ENCODE measurements at regions not wholly inside any gene's neighbourhood (a gene's known extent, or its start where the extent isn't known, plus 50 kb on each side); places are given as distances from the start of the nearest gene placed in this dataset.

DNA sequence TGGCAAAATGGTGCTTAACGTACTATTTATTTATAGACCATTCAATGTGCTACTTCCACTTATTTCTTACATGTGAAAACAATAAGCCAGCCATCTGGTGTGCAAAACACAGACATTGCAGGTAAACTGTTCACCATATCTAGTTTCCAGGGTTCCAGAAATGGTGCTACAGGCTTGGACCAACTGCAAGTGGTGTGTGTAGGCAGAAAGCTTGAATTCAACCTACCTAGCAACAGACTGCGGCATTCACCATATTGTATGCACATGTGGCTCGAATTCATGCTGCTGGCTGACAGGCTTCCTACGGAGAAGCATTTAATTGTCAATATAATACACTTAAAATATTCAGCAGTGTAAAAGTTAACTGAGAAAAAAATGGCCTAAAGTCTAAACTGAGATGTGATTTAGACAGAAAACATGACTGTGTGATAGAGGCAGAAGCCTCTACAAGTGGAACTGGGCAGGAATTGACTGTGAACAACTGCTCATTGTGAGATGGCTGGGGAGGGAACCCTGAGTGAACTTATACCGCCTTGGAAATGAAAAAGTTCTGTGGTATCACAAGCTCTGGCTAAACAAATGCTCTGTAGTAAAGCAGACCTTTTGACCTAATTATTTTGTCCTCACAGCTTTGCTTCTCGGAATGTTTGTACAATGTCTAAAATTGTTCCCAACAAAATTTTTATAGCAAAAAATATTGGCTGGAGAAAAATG, 434.7 kb downstream of the GRIA2 start:
- DNase-seq = no peak

DNA sequence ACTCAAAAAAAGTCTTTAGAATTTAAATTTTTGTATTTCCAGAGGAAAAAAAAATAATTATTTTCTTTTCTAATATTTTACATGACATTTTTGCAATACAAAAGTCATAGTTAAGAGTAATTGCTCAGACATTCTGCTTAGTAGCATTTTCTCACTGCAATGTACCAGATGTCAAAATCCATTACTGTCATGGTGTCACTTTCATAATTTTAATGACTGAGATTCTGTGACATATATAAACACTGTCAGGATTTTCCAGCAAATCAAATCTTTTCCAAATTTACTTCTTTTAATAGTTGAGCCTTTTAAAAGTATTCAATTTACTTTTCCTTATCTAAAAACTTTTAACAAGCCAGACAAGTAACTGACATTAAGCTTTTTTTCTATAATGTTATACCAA, 422.7 kb downstream of the GRIA2 start:
- DNase-seq = no peak

DNA sequence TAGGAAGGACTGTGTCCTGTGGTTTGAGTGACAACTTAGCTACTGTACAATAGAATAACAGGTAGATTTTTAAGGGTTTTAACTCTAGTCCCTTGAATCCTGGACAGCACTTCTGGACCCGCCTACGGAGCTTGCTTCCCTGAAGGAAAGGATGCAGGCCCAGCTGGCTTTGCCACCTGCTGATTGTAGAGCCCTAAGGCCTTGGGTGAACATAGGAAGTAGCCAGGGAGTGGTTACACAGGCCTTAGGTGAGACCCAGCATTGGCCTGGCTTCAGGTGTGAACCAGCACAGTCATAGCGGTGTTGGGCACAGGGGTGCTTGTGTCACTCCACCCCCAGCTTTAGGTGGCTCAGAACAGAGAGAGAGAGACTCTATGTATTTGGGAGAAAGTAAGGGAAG, 413.5 kb downstream of the GRIA2 start:
- DNase-seq = no peak

DNA sequence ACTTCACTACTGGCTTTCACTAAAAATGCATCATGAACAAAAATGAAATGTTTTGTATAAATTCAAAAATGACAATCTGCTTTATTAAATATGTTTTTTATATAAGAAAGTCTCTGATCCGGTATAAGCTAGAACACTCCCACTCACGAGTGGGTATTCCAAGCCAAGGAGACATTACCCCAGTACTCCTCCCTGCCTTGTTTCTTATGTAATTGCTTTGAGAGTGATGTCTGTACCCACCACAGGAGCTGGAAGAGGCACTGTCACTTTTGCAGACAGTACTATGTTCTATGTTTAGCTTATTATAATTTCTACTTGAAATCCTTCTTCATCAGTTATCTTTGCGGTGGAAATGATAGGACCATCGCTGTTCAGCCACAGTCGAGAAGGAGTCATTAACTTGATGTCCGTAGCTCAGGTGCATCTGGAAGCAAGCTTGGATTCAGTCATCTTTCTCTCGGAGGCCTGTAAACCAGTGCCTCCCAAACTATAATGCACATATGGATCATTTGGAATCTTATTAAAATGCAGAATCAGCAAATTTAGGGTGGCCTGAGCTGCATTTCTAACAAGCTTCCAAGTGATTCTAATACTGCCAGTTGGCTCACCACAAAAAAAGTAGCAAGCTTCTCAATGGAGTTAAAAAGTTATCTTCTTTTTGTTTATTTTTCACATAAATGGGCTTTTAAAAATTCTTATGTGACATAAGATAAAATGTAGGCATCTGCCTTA, 396.4 kb downstream of the GRIA2 start:
- no peak for DNase-seq

DNA sequence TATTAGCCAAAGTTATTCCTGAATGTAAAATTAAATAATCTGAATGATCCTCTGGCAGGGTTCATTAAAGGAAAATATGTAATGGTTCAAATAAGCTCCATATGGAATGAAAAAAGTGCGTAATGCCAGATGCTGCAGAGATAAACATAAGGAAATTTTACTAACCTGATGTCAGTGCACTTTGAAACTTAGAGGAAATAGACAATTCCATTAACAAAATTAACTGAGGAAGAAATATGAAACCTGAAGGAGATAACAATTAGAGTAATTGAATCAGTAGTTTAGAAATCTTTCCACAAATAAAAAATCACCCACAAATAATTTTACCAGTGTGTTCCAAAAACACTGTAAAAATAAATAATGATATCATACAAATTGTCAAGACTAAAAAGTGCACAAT, 387.5 kb downstream of the GRIA2 start:
- no peak for DNase-seq

DNA sequence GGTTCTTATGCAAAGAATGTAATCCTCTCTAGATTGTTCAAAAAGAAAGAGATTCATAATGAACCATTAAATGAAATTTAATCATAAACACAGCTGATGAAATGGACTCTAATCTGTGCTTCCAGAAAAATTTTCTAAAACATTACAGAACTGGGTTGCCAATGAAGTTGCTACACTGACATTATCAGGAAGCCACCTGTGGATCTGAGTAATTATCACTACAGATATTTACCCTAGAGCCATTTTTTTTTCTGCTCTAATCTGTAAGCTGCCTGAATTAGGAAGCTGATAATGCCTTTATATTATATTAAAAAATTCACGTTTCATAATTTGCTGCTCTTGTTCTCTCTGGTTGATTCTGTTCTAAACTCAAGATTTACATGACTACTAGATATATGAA, 380.1 kb downstream of the GRIA2 start:
- no peak for DNase-seq

DNA sequence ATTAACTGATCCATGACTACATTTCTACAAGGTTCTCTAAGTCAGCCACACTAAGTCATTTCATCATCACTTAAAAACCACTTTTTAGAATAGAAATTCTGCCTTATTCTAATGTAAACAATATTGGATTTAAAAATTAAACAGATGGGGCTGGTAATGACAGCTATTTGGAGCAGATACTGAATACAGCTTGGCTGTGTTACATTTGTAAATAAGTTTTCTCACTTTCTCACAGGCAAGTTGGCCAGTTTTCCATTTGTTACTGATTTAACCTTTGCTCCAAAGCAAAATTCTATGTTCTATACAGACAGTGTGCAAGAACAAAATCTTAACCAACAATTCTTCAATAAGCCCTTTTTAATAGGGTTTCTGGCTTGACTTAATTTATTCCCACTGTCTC, 370.7 kb downstream of the GRIA2 start:
- DNase-seq = no peak

DNA sequence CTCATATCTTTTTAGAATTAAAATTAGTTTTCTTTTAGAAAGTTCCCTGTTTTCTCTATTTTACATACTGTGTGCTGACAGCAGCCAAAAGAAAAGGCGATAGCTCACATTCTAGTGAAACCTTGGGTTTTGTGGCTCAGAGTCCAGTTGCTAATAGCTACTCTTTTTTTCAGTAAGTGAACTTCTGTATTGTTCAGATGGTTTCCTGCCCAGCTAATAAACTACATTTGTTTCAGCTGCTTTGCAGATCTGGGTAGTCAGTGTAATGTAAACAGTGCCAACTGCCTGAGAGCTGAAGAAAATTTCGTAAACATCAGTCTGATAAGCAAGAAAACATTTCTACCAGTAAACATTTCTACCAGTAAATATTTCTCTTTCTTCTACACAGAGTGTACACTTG, 370.2 kb downstream of the GRIA2 start:
- DNase-seq = no peak

DNA sequence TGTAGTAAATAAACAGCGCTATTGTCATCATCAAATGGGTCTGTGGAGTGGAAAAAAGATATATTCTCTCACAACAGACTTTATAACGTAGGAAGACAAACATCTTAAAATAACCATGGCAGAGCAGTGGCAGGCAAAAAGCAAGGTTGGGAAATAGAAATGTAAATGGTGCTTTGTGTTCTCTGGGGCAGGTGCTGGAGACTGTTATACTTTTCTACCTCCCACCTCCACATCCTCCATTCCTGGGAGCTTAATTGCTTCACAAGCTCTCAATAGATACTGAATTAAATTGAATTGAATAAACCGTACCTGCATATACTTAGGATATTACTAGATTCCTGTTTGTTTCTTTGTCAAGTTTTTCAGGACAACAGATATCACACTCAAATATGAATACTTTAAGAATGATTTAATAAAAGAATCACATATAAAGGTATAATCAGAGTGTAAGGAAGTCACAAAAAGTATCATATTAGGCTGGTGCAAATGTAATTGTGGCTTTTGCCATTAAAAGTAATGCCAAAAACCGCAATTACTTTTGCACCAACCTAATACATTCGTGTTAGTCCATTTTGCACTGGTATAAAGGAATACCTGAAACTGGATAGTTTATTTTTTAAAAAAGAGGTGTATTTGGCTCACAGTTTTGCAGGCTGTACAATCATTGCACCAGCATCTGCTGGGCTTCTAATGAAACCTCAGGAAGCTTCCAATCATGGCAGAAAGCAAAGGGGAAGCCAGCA, 367.3 kb downstream of the GRIA2 start:
- DNase-seq = no peak

DNA sequence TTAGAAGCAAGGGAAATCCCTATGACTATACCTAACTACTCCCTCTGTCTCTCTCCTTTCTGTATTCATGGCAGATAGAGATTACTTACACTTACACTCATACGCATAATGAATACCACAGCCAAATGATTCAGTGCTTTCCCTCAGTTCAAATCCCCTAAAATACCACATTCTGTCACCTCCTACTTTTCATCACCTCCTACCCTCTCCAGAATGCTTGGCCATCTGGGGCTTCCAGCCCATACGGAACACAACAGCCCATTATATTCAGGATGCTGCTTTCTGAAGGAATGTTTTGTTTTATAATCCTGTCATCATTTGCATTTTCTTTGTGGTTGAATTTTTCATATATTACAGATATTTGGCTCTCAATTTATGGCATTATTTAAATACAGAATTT, 361.6 kb downstream of the GRIA2 start:
- DNase-seq = no peak

DNA sequence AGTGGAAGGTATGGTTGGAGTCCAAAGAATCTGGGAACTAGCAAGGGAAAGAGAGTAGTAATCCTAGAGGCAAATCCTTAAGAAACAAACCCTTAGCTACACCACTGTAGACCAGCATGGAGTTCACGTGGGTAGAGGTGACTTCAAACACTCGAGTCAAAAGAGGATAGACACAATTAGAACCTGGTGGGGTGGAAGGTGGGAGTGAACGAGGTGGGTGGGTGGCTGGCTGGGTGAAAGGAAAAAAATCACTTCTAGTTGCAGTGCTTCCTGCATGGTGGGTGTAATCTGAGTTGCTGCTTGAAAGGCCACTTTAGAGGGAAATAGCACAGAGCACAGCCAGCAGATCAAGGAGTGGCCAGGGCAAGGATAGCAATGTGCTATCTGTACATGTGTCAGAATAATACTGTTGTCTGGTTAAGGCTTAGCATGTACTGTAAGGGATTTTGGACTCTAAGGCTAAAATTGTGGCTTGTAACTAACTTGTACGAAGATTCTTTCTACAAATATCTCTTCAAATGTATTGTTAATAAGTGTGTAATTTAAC, 356.2 kb downstream of the GRIA2 start:
- DNase-seq = no peak

DNA sequence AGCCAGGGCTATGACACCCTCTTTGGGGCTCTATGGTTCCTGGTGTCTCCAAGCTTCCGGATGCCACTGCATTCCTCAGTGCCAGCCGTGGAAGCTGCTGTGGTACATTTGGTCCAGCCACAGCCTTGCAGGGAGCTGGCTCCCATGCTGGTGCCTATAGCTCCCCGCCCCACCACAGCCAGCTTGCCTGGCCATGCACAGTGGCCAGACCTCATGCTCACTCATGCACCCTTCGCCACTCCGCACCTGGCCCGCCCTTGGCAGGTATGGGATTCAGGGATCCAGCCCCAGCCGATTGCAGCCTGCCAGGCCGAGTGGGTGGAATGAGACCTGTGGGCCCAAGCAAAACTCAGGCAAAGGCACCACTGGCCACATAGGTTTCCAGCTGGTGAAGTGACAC, 354.8 kb downstream of the GRIA2 start:
- DNase-seq = no peak

DNA sequence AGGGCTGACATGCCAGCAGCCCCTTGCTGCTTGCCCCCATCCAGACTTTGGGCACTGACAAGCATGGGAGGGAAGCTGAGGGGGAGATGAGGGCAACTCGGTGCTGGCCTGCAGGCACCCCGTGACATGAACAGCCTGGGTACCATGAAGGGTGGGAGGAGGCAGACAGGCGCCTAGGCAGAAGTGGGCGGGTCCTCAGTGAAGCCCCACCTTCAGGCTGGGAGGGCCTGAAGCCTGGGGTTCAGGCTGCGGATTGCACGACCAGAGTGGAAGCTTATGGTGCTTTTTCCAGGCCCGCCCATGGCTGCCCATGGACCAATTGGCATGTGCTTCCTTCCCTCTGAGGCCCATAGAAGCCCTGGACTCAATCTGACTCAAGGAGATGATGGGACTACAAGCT, 354.1 kb downstream of the GRIA2 start:
- no peak for DNase-seq

DNA sequence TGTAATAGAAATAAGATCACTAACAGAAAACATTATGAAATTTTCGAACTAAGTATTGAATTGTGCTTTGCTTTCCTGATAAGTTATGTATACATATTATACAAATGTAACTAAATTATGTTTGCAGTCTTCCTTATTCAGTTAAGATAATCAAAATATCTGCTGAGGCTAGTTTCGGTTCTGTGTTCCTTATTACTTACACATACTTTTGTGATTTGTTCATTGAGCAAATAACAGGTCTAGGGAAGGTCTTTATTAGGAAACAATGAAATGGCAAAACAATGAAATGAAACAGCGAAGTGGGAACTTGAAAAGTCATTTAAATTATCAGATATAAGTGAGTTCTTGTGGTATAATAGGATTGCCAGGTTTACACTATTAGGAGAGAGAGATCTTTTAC, 352.4 kb downstream of the GRIA2 start:
- DNase-seq = no peak

DNA sequence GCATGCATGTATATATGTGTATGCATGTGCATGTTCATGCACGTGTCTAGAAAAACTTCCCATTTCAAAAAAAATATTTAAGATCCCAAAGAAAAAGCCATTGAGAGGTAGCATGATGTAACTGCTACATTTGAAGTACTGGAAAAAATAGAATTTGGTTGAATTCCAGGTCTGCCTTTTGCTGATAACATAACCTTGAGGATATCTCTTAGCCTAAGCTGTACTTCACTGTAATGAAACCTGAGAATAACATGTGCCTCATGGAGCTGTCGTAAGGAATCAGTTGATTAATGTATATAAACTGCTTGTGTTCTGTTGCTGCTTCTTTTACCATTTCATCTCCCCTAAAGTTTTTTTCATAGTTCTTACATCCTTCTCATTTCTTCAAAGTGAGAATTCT, 351.8 kb downstream of the GRIA2 start:
- no peak for DNase-seq

DNA sequence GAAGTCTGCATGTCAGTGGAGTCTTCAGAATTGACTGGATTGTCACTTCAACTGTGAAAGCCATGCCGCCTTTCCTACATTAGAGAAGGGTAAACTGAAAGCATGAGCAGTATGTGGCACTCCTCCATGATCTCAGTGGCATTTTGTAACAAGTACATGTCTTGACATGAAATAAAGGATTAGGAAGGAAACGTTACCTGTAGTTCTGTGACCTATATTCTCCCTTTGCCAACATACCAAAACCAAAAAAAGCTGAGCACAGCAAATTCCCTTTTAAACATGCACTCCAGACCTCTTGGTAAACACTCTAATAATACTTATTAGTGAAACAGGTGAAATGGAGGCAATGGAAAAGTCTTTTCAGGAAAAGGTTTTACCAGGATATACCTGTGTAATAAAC, 344.2 kb downstream of the GRIA2 start:
- DNase-seq = no peak

DNA sequence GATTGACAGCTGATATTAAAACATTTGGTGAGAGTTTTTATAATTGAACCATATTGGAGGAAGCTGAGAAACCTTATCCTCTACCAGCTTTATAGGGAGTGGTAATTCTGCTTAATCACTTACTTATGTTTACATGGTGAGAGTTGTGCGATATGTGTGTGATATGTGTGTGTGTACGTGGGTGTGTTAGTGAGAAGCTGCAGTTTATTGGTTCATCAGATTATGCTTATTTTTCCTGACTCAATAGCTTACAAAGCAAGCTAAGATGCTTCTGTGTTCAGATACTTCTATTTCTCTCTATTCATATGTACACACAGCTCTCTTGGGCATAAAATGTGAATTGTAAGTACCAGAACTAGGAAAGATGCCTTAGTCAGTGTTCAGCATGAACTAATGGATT, 343.7 kb downstream of the GRIA2 start:
- DNase-seq = no peak

DNA sequence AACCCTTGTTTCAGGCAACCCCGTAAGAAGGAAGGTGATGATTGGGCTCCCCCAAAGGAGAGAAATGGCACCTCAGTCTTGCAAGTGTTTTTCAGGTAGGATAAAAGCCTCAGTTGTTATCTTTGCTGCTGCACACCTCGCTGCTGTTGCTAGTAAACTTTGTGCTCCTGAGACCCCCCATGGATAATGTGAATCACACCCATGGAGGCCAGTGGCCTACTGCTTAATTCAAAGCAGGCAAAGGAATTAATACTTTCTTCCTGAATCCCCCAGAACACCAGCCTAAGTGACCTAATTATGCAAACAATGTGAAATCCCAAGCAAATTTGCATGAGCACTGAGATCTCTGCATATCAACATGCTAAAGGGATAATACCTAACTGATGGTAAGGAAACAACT, 337.5 kb downstream of the GRIA2 start:
- no peak for DNase-seq

DNA sequence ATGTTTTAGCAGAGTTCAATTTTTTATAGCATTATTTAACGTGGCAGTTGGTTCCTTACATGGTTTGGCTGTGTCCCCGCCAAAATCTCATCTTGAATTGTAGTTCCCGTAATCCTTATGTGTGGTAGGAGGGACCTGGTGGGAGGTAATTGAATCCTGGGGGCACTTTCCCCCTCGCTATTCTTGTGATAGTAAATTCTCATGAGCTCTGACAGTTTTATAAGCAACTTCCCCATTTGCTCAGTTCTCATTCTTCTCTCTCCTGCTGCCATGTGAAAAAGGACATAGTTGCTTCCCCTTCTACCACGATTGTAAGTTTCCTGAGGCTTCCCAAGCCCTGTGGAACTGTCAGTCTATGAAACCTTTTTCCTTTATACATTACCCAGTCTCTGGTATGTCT, 329.5 kb downstream of the GRIA2 start:
- DNase-seq = no peak

DNA sequence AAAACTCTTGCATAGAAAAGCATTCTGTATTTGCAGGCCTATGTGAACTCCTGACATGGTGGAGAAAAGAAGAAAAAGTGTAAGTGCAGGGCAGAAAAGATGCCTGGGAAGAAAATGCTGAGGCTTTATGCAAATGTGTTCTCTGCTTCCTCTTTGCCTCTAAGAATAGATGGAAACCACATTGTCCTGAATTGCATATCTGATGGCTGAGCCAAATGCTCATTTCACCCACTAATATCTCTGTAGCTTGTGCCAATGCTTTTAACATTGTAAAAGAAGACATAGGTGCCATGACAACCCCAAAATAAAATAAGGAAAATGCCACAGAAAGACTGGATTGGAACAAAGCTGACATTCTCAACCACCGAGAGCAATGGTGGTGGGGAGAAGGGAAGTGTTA, 307.4 kb downstream of the GRIA2 start:
- no peak for DNase-seq

DNA sequence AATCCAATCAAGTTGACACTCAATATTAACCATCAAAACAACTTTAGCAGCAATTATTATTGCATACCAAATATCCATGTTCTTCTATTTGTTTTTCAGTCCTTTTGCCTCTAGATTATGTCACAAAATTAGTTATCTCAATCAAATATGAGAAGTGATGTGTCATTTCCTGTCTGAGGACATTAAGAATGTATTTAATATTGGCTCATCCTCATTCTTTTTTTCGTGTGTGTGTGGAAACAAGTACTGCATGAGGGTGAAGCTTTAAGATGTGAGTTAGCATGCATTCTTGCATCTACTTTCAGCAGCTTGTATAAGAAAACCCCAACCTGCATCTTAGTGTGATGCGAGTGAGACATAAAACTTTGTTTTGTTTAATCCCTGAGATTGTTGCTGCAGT, 301.4 kb downstream of the GRIA2 start:
- no peak for DNase-seq

DNA sequence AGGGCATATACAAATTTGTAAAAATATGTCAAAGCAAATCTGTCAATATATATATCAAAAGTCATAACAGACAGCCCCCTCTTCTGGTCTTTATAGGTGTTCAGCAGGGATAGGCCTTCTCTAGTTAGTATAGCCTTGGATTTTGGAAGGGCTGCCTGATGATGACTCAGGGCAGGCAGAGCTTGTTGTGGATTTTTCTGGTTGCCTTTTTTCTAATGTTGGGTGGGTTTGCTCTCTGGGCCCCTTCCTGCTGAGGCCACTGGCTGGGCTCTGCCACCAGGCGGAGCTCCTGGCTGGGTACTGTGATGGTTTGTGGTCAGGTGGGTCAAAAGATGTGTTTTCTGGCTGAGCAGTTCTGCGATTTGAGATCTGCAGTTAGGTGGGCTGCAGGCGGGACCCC, 294.2 kb downstream of the GRIA2 start:
- no peak for DNase-seq

DNA sequence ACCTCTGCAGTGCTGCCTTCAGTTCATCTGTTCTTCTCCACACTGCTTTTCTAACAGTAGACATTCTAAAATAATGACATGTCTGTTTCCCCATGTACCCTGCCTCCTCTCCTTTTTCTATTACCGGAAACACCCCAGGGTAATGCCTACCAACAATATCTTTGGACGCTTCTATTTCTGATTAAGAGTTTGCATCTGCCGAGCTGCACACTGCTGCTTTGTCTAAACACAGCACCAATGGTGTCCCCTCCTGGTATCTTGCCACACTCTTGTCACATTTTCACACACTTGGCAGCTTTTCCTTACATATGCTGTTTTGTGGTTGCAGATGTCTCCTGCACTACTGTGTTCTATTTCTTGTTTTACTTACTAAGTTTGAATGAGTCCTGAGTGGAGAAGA, 288.8 kb downstream of the GRIA2 start:
- DNase-seq = no peak

DNA sequence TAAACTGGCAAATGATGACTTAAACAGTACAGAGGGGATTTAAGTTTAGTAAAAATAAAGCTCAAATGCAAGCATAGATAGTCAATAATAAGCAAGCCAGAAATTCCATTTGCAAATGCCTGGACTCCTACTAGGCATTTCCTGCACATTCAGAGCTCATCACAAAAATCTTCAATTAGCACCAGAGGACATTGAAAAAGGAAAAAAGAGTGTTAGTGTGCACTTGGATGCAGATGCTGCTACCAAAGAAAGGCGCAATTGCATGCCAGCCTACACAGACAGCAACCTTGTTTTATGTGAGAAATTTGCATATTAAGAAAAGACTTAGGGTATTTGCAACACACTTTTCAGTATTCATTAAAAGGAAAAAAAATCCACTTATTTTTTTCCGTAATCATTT, 282.1 kb downstream of the GRIA2 start:
- no peak for DNase-seq

All from activated naive CD4-positive, alpha-beta T cell treated with Interleukin-2 at 50 U/mL for 16 hours (primary cell).